HG03442 (cell line): ENCODE measurements at regions not wholly inside any gene's neighbourhood (a gene's known extent, or its start where the extent isn't known, plus 50 kb on each side); places are given as distances from the start of the nearest gene placed in this dataset.
"Not testable (repeated sequence)": the region's sequence is repeated elsewhere in the genome, so short reads cannot be mapped to it uniquely, and the experiment has no call there.

ENCODE experiments used
- ATAC-seq: cut with Tn5 transposase; IDR thresholded peaks from one replicate; pipeline ENCODE4 v1.9.1; 2021; ENCODE audit warnings: mild to moderate bottlenecking, moderate library complexity; ENCODE audit not compliant: unreplicated experiment

GRCh38 chr3:33956206-33956605 lies 157.8 kb downstream of the PDCD6IP start:
- ATAC-seq, result no peak

DNA sequence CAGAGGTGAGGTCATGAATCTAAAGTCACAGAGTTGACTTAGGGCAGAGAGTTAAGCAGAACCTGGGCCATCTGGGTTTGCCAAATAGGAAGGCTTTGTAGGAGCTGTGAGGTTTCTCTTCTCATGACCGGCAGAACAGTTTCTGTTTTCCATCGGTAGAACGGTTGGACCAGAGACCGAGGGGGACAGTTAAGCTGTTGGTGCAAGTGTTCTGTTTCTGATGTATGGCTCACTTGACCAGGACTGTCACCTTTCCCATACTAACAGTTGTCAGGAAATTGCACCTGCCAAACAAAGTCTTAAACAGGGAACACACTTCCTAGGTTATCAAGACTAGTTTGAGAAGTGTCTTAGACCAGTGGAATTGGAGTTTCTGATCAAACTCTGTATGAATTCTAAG lies 158.3 kb downstream of the PDCD6IP start:
- ATAC-seq, result no peak

DNA sequence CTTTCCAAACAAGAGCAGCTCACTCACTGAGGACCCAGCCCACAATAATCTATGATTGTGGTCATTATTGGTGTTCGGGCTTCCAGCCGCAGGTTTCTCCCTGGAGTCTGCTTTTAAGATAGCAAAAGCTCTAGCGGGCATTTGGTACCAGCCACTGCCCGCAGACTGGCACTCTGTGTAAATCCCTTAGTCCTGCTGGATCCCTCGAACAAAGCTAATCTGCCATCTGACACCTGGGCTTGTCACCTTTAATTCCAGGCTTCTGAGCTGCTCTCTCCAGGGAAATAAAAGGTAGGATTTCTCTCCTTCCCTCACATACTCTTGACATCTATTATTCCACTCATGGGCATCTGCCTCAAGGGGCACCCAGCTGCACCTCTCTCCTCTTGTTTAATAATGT lies 158.7 kb downstream of the PDCD6IP start:
- no peak for ATAC-seq

DNA sequence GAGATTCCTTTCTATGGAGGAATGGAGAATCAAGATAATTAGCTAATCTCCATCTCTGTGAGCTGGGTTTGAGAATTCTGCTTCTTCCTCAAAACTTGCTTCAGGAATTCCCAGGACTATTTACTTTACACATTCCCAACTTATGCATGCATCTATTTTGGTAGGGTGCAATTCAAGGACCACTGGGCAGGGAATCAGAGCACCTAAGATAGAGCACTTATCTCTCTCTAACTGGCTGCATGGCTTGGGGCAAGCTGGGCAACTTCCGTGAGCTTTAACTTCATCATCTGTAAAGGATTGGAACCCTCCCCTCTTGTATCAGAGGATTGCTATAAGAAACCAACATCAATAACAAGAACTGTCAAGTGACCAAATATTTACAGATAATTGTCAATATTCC lies 160.2 kb downstream of the PDCD6IP start:
- ATAC-seq, result no peak

- ATAC-seq, result no peak
Measured at GRCh38 chr3:33962396-33962795, 164.0 kb downstream of the PDCD6IP start.

GRCh38 chr3:33970180-33970579 lies 171.8 kb downstream of the PDCD6IP start:
- not testable (repeated sequence) for ATAC-seq

GRCh38 chr3:33971055-33971454 lies 172.6 kb downstream of the PDCD6IP start:
- no peak for ATAC-seq

DNA sequence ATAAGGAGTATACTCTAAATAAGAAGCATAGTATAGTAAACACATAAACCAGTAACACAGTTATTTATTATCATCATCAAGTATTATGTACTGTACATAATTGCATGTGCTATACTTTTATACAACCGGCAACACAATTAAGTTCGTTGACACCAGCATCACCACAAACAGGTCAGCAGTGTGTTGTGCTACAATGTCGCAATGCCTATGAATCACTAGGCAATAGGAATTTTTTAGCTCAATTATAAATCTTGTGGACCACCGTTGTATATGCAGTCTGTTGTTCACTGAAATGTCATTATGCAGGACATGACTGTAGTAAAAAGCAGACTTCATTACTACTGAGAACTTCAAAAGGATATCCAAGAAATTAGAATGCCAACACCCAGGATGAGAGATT lies 177.0 kb downstream of the PDCD6IP start:
- no peak for ATAC-seq

DNA sequence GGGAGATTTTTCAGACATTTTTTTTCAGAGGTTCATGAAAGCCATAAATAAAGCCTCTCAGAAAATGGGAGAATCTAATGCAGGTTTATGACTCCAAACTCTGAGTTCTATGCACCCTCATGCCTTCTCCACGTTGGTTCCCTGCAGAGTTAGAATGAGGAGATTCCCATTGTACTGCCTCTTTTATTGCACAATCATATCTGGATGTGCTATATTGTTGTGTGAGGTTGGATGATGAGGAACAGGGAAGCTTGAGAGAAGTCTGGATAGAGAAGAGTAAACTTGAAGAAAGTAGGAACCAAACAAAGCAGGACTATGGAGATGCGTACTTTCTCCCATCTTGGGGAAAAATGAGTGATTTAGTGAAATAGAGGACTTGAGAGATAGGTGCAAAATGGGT lies 178.8 kb downstream of the PDCD6IP start:
- ATAC-seq, result no peak

DNA sequence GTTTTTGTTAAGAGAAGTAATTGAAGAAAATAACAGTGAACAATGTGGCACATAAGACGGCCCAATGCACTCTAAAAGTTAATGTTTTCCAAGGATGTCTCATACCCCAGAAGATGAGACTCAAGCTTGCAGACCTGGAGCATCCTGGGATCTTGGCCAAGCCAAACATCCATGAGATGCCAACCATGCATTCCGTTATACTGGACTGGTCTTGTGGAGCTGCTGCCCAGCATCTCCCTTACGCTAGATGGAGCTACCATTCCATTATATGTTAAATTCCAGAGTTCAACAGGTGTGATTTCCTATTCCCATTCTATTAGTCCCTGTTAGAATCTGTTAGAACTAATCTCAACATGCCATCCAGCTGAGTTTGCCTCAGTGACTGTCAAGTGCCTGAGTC lies 181.8 kb downstream of the PDCD6IP start:
- ATAC-seq, result peak; percentile 55

DNA sequence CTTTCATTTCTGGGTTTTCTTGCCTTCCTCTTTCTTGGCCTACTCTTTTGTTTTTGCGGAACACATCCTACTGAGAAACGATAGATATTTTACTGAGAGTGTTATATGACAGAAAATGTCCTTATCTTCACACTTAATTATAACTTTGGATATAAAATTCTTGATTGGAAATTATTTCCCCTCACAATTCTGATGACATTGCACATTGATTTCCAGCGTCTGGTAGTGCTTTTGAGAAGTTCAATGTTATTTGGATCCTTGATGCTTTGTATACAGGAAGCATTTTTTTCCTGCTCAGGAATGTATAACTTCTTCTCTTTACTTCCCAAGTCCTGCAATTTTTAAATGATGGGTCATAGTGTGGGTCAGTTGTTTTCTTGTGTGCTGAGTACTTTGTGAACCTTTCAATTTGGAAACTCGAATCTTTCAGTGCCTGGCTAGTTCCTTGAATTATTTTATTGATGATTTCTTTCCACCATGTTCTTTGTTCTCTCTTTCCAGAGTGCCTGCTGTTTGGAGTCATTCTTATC lies 183.9 kb downstream of the PDCD6IP start:
- ATAC-seq, result no peak

DNA sequence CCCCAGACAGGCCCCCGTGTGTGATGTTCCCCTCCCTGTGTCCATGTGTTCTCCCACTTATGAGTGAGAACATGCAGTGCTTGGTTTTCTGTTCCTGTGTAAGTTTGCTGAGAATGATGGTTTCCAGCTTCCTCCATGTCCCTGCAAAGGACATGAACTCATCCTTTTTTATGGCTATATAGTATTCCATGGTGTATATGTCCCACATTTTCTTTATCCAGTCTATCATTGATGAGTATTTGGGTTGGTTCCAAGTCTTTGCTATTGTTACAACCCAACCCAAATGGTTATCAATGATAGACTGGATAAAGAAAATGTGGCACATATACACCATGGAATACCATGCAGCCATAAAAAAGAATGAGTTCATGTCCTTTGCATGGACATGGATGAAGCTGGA lies 184.5 kb downstream of the PDCD6IP start:
- ATAC-seq, result not testable (repeated sequence)

GRCh38 chr3:33989229-33989628 lies 190.8 kb downstream of the PDCD6IP start:
- no peak for ATAC-seq

DNA sequence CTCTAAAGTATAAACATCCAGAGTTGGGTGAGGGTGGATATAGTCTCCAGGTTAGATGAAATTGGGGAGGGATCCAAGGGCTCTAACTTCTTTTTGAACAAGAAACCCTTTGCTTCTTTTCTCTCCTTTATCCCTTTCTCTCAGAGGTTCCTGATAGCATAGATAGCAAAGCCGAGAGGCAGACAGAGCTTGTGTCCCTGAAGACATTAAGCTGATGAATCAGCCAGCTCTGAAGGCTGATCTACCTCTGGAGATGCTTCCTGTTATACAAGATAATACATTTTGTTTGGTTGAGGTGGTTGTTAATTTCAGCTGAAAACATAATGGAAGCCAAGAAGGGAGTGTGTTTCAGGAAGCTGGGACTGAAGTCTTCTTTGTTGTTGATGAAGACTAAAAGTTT lies 193.2 kb downstream of the PDCD6IP start:
- no peak for ATAC-seq

DNA sequence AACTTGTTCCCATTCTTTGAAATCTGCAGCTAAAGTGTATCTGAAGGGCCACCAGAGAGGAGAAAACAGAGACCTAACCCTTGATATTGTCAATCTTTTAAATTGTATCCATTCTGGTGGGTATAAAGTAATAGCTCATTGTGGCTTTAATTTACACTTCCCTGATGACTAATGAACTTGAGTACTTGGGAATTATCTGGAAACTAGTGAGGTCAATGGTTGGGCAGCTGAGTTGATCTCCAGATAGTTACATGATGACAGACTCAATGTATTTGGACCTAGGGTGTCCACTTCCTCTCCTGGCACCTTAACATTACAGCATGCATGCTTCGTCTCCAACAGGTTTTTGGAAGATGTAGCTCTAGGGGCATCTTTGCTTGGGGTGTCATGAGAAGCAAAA lies 195.2 kb downstream of the PDCD6IP start:
- ATAC-seq, result no peak

DNA sequence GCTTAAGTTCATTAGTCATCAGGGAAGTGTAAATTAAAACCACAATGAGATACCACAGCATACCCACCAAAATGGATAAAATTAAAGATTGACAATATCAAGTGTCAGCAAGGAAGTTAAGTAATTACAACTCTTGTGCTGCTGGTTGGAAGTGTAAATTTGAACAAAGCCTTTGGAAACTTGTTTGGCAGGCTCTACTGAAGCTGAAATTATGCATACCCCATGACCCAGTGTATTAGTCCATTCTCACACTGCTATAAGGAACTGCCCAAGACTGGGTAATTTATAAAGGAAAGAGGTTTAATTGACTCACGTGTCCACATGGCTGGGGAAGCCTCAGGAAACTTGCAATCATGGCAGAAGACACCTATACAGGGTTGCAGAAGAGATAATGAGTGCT lies 196.1 kb downstream of the PDCD6IP start:
- ATAC-seq, result no peak

- ATAC-seq, result no peak
Measured at GRCh38 chr3:34000301-34000700, 201.9 kb downstream of the PDCD6IP start.

DNA sequence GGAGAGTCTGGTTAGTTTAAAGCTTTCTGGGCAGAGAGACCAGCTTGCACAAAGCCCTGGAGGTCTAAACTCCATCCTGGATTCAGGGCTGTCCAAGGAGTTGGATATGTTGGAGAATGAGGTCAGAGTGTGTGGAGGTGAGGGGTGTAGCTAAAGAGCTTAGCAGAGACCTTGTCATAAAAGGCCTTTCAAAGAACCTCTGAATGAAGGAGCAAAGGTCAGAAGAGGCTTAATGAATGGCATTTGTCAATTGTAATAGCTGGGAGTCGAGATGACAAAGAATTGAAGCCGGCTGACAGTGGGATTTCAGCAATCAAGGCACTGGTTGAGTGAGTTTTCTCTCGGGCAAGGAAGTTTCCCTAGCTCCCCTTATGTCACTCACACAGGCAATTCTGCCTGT lies 202.6 kb downstream of the PDCD6IP start:
- ATAC-seq, result no peak

DNA sequence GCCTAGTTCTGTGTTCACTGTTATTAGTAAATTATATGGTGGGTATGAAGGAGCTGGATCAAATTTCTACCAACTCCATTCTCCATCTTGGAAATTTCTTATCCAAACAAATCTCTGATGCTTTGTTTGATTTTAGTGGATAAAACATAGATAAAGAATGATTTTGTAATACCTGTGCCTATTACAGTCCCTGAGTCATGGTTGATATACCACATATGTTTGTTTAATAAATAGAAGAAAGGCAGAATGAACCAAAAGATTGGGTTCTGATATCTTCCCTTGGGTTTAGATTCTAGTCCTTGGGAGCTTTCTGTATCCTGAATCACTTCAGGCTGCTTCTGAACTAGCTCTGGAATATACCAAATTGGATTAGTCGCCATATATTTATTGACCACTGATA lies 203.6 kb downstream of the PDCD6IP start:
- ATAC-seq, result no peak

- no peak for ATAC-seq
Measured at GRCh38 chr3:34002569-34003100, 204.2 kb downstream of the PDCD6IP start.

DNA sequence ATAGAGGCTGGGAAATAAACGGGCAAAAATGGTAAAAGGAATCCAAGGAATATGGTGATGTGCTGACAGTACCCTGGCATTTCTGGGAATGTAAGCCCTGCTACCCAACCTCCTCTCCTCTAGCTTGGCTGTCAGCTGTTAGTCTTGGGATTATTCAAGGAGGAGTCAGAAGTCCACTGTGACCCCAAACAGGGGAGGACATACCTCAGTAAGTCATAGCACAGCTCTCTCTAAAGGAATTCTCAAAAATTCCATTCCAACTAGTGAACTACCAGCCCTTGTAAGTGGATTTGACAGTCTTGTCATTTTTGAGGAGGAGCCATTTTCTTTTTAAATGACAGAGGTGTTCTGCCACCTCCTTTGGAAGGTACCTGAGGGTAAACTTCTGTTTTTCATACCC lies 207.5 kb downstream of the PDCD6IP start:
- no peak for ATAC-seq

DNA sequence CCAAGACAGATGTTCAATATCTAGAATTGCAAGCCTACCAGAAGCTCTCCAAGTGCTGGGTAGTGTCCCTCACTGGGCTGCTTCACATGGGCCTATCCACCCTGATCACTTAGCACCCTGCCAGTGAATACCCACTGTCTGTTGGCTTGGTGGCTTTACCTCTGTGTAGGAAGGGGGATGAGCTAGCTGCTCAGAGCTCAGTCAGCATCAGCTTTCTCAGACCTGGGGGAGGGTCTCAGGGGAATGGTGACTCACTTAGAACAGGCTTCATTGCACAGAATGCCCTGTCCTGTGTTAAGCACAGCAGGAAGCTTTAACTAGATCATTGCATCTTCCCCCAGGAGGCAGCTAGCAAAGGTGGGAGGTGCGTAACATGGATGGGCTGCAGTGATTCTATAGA lies 209.8 kb downstream of the PDCD6IP start:
- peak; percentile 40 for ATAC-seq
